KMS-11 (cell line): ENCODE measurements at regions not wholly inside any gene's neighbourhood (a gene's known extent, or its start where the extent isn't known, plus 50 kb on each side); places are given as distances from the start of the nearest gene placed in this dataset.

Experiments used
- H2AFZ ChIP-seq: fragments of 200-600 bp; sonication (generic); 2 replicates; pipeline ENCODE4 v1.6.1; 2016; ENCODE audit warnings: antibody characterized with exemption, mixed run types, low read depth
- H3K27ac ChIP-seq: fragments of 200-600 bp; sonication (generic); 2 replicates; pipeline ENCODE4 v1.6.1; 2016; ENCODE audit warnings: mild to moderate bottlenecking, mixed run types
- H3K27me3 ChIP-seq: fragments of 200-600 bp; sonication (generic); 2 replicates; pipeline ENCODE4 v1.6.1; 2017; ENCODE audit warnings: mild to moderate bottlenecking, low read depth, mixed run types, moderate library complexity; ENCODE audit not compliant: insufficient read depth
- H3K36me3 ChIP-seq: fragments of 200-600 bp; sonication (generic); 2 replicates; pipeline ENCODE4 v1.6.1; 2017; ENCODE audit warnings: mild to moderate bottlenecking, mixed run types; ENCODE audit not compliant: insufficient read depth
- H3K4me1 ChIP-seq: fragments of 200-600 bp; sonication (generic); 2 replicates; pipeline ENCODE4 v1.6.1; 2016; ENCODE audit warnings: mild to moderate bottlenecking, low read depth, mixed run types; ENCODE audit not compliant: poor library complexity, severe bottlenecking
- H3K4me2 ChIP-seq: fragments of 200-600 bp; sonication (generic); 2 replicates; pipeline ENCODE4 v1.7.0; 2016; ENCODE audit warnings: mild to moderate bottlenecking, mixed run types
- H3K4me3 ChIP-seq: fragments of 200-600 bp; sonication (generic); IDR thresholded peaks from 2 replicates; pipeline ENCODE4 v1.6.1; 2017; ENCODE audit warnings: low read depth, low read length, mixed read lengths; ENCODE audit not compliant: insufficient read depth
- H3K79me2 ChIP-seq: fragments of 200-600 bp; sonication (generic); 2 replicates; pipeline ENCODE4 v1.6.1; 2016; ENCODE audit warnings: low read depth, mixed run types; ENCODE audit not compliant: insufficient read depth
- H3K9ac ChIP-seq: fragments of 200-600 bp; sonication (generic); 2 replicates; pipeline ENCODE4 v1.6.1; 2016; ENCODE audit warnings: mild to moderate bottlenecking, mixed run types
- H4K20me1 ChIP-seq: fragments of 200-600 bp; sonication (generic); 2 replicates; pipeline ENCODE4 v1.6.1; 2016; ENCODE audit warnings: mild to moderate bottlenecking, mixed run types; ENCODE audit not compliant: insufficient read depth
- CTCF ChIP-seq: fragments of 200-600 bp; sonication (generic); conservative IDR thresholded peaks from 2 replicates; pipeline ENCODE4 v1.6.1; 2017; ENCODE audit warnings: low read depth, mild to moderate bottlenecking, antibody characterized with exemption, low read length, moderate library complexity, mixed read lengths

GRCh38 chr12:47356129-47356700, 276.5 kb upstream of the AMIGO2 start:
- Histone ChIP-seq H3K4me2 (no peak overlapping the region), H3K27ac (no peak overlapping the region), H3K27me3 (no peaks in the 10 kb centered on the region), H3K36me3 (no peaks in the 10 kb centered on the region), H3K4me3 (no peak overlapping the region), H3K79me2 (no peaks in the 10 kb centered on the region), H2AFZ (no peak overlapping the region), H3K4me1 (no peaks in the 10 kb centered on the region), H3K9ac (no peak overlapping the region), H4K20me1 (no peaks in the 10 kb centered on the region)
- TF ChIP-seq CTCF = no peak

- no peak for TF ChIP-seq CTCF
- Histone ChIP-seq H3K27me3 (no peaks in the 10 kb centered on the region), H2AFZ (no peak overlapping the region), H3K27ac (no peak overlapping the region), H3K4me1 (no peaks in the 10 kb centered on the region), H3K4me3 (no peak overlapping the region), H3K79me2 (no peaks in the 10 kb centered on the region), H3K4me2 (no peak overlapping the region), H3K36me3 (no peaks in the 10 kb centered on the region), H4K20me1 (no peaks in the 10 kb centered on the region), H3K9ac (no peak overlapping the region)
These were observed 273.7 kb upstream of the AMIGO2 start for GRCh38 chr12:47353508-47353907.

- H3K27me3 ChIP-seq = no peaks in the 10 kb centered on the region
- H3K79me2 ChIP-seq = no peaks in the 10 kb centered on the region
- H3K27ac ChIP-seq = no peak overlapping the region
- H3K36me3 ChIP-seq = no peaks in the 10 kb centered on the region
- H2AFZ ChIP-seq = no peak overlapping the region
- no peak for TF ChIP-seq CTCF
- no peak overlapping the region for H3K9ac ChIP-seq
- H3K4me1 ChIP-seq = no peaks in the 10 kb centered on the region
- no peaks in the 10 kb centered on the region for H4K20me1 ChIP-seq
- H3K4me3 ChIP-seq = no peak overlapping the region
- no peak overlapping the region for H3K4me2 ChIP-seq
These were observed 272.3 kb upstream of the AMIGO2 start for GRCh38 chr12:47352067-47352466.

- TF ChIP-seq CTCF = no peak
- no peak overlapping the region for H3K27ac ChIP-seq
These were observed 271.8 kb upstream of the AMIGO2 start for GRCh38 chr12:47351526-47351925.

More at GRCh38 chr12:47351526-47351925, 271.8 kb upstream of the AMIGO2 start:
- no peaks in the 10 kb centered on the region for H3K36me3 ChIP-seq
- no peaks in the 10 kb centered on the region for H3K4me1 ChIP-seq
- no peaks in the 10 kb centered on the region for H3K79me2 ChIP-seq
- no peak overlapping the region for H3K4me3 ChIP-seq
- no peaks in the 10 kb centered on the region for H4K20me1 ChIP-seq
- H2AFZ ChIP-seq = no peak overlapping the region
- no peak overlapping the region for H3K9ac ChIP-seq
- no peaks in the 10 kb centered on the region for H3K27me3 ChIP-seq
- no peak overlapping the region for H3K4me2 ChIP-seq
